Upper lobe of left lung (tissue), 6 donors: ENCODE measurements at regions not wholly inside any gene's neighbourhood (a gene's known extent, or its start where the extent isn't known, plus 50 kb on each side); places are given as distances from the start of the nearest gene placed in this dataset.

ENCODE experiments used
- ATAC-seq, 2 donors: fragments of 200-7000 bp; cut with Tn5 transposase; one replicate each; pipeline ENCODE4 v1.9.1; 2022; ENCODE audit warnings: mild to moderate bottlenecking in 2 of 2, moderate library complexity in 2 of 2; ENCODE audit not compliant: low FRiP score in 2 of 2
- DNase-seq, 2 donors: peaks; one replicate each; pipeline ENCODE4 v3.0.0-alpha.2; 2019 to 2020
- H3K27ac ChIP-seq, 4 donors: fragments of 200-600 bp; sonication (generic); one replicate each; pipeline ENCODE4 v1.5.1; 2016 to 2019
- H3K27me3 ChIP-seq, 4 donors: fragments of 200-600 bp; sonication (generic); one replicate each; pipeline ENCODE4 v1.5.1; 2017 to 2019
- H3K36me3 ChIP-seq, 4 donors: fragments of 200-600 bp; sonication (generic); one replicate each; pipeline ENCODE4 v1.5.1; 2016 to 2019
- H3K4me1 ChIP-seq, 4 donors: fragments of 200-600 bp; sonication (generic); one replicate each; pipeline ENCODE4 v1.5.1; 2018 to 2019
- H3K4me3 ChIP-seq, 4 donors: fragments of 200-600 bp; sonication (generic); one replicate each; pipeline ENCODE4 v1.5.1; 2017 to 2019; ENCODE audit warnings: mild to moderate bottlenecking in 2 of 4, moderate library complexity in 1 of 4
- H3K9me3 ChIP-seq, 4 donors: fragments of 200-600 bp; sonication (generic); one replicate each; pipeline ENCODE4 v1.5.1; 2018 to 2019
- CTCF ChIP-seq, 6 experiments: fragments of 450-650 bp in 4 of 6; fragments of 200-600 bp in 2 of 6; sonication (generic) in 2 of 6; IDR thresholded peaks; one replicate each; pipeline ENCODE4 v1.5.1; 2016 to 2019; ENCODE audit warnings: antibody characterized with exemption in 6 of 6
- EP300 ChIP-seq, 4 donors: sonication (generic); formaldehyde crosslinking; IDR thresholded peaks; one replicate each; pipeline ENCODE4 v1.5.1; 2017; ENCODE audit warnings: antibody characterized with exemption in 4 of 4, control low read depth in 2 of 4
- POLR2A ChIP-seq, 4 donors: fragments of 450-650 bp; IDR thresholded peaks; one replicate each; pipeline ENCODE4 v1.5.1; 2016 to 2017; ENCODE audit warnings: antibody characterized with exemption in 4 of 4, mild to moderate bottlenecking in 2 of 4
- POLR2AphosphoS5 ChIP-seq, 2 donors: sonication (generic); formaldehyde crosslinking; IDR thresholded peaks; one replicate each; pipeline ENCODE4 v1.5.1; 2017; ENCODE audit warnings: antibody characterized with exemption in 2 of 2
- WGBS, 2 donors: methylation state at CpG; one replicate each; pipeline ENCODE4 v1.1.5; 2017 to 2018; 5-methylcytosine and 5-hydroxymethylcytosine counted together
- donor health status: DM: no; HTN: no; CAD: no; lungs with moderate emphysema.
- donor health status: DM: no; HTN: yes; CAD: no; lungs with severe emphysema.

GRCh38 chr15:91517491-91518200 lies 335.9 kb upstream of the SLCO3A1 start:
- H3K27ac ChIP-seq, result no peak overlapping the region
- 61 to 63% methylated on average over 4 of the region's 4 CpGs for WGBS, 2 donors
- ATAC-seq (no peak), DNase-seq (no peak)
- no peaks in the 10 kb centered on the region for H3K27me3 ChIP-seq
- no peaks in the 10 kb centered on the region for H3K9me3 ChIP-seq
- no peaks in the 10 kb centered on the region for H3K4me1 ChIP-seq
- no peak for TF ChIP-seq EP300 (IDR thresholded peaks at IDR 0.05)
- no peak for TF ChIP-seq POLR2A (IDR thresholded peaks at IDR 0.05)
- no peak for TF ChIP-seq POLR2AphosphoS5 (IDR thresholded peaks at IDR 0.05)
- TF ChIP-seq CTCF (IDR thresholded peaks at IDR 0.05), result no peak
- H3K36me3 ChIP-seq, result no peaks in the 10 kb centered on the region
- H3K4me3 ChIP-seq, result no peak overlapping the region

GRCh38 chr15:91520850-91521249 lies 332.7 kb upstream of the SLCO3A1 start:
- ATAC-seq (no peak), DNase-seq (no peak)
- TF ChIP-seq POLR2AphosphoS5 (IDR thresholded peaks at IDR 0.05) (no peak), CTCF (IDR thresholded peaks at IDR 0.05) (no peak), POLR2A (IDR thresholded peaks at IDR 0.05) (no peak), EP300 (IDR thresholded peaks at IDR 0.05) (no peak)
- Histone ChIP-seq H3K4me1 (no peaks in the 10 kb centered on the region), H3K27me3 (no peaks in the 10 kb centered on the region), H3K36me3 (no peaks in the 10 kb centered on the region), H3K27ac (no peak overlapping the region), H3K4me3 (no peak overlapping the region), H3K9me3 (no peaks in the 10 kb centered on the region)
- WGBS, 2 donors, result 77 to 82% methylated on average over 4 of the region's 4 CpGs

DNA sequence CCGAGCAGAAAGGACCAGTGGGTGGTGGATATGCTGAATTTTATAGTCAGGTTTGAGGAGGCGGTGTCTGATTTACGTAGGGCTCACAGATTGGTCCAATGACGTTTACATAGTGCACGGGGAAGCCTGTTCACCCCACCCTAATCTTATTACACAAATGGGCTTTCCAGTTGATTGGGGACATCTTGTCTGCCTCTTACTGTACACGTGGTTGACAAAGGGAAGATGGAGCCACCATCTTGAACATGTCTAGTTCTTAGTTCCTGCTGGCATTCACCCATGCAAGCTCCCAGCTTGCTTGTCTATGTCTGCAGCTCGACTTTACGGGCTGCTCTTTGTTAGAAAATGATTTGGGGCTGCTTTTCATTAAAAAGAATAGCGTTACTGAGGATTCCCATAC lies 332.0 kb upstream of the SLCO3A1 start:
- no peaks in the 10 kb centered on the region for H3K4me1 ChIP-seq
- DNase-seq, result no peak
- no peak for ATAC-seq

GRCh38 chr15:91521996-91522395 lies 331.5 kb upstream of the SLCO3A1 start:
- DNase-seq, result no peak
- TF ChIP-seq EP300 (IDR thresholded peaks at IDR 0.05) (no peak), POLR2A (IDR thresholded peaks at IDR 0.05) (no peak), CTCF (IDR thresholded peaks at IDR 0.05) (no peak), POLR2AphosphoS5 (IDR thresholded peaks at IDR 0.05) (no peak)
- no peak overlapping the region for H3K27ac ChIP-seq
- no peaks in the 10 kb centered on the region for H3K36me3 ChIP-seq
- no peaks in the 10 kb centered on the region for H3K27me3 ChIP-seq
- WGBS, 2 donors, result 80 to 87% methylated on average over 2 of the region's 2 CpGs
- no peaks in the 10 kb centered on the region for H3K4me1 ChIP-seq
- no peak for ATAC-seq
- H3K9me3 ChIP-seq, result no peaks in the 10 kb centered on the region
- no peak overlapping the region for H3K4me3 ChIP-seq

More for the DNA sequence above, 332.0 kb upstream of the SLCO3A1 start:
- no peaks in the 10 kb centered on the region for H3K36me3 ChIP-seq
- no peak overlapping the region for H3K4me3 ChIP-seq
- H3K9me3 ChIP-seq, result no peaks in the 10 kb centered on the region
- H3K27me3 ChIP-seq, result no peaks in the 10 kb centered on the region
- 74 to 85% methylated on average over 9 of the region's 9 CpGs for WGBS, 2 donors
- no peak for TF ChIP-seq POLR2AphosphoS5 (IDR thresholded peaks at IDR 0.05)
- TF ChIP-seq POLR2A (IDR thresholded peaks at IDR 0.05), result no peak
- TF ChIP-seq EP300 (IDR thresholded peaks at IDR 0.05), result no peak
- TF ChIP-seq CTCF (IDR thresholded peaks at IDR 0.05), result no peak
- H3K27ac ChIP-seq, result no peak overlapping the region
